Fibroblast of lung (primary cell): ENCODE measurements at regions not wholly inside any gene's neighbourhood (a gene's known extent, or its start where the extent isn't known, plus 50 kb on each side); places are given as distances from the start of the nearest gene placed in this dataset.

Experiments used
- EZH2 ChIP-seq: IDR thresholded peaks from 2 replicates; pipeline ENCODE4 v1.5.1; 2012; ENCODE audit warnings: low read length, control low read depth, mild to moderate bottlenecking; ENCODE audit errors: missing control alignments
- TF ChIP-seq, protein P1 (sequence below), 2 donors: IDR thresholded peaks in 1 of 2; conservative IDR thresholded peaks in 1 of 2; 1 replicate in 1 of 2; 2 replicates in 1 of 2; pipeline ENCODE4 v1.5.1; 2011 to 2012; ENCODE audit warnings: low read length in 2 of 2, control low read depth in 1 of 2, inconsistent platforms in 1 of 2, low read depth in 1 of 2, mild to moderate bottlenecking in 1 of 2

DNA sequence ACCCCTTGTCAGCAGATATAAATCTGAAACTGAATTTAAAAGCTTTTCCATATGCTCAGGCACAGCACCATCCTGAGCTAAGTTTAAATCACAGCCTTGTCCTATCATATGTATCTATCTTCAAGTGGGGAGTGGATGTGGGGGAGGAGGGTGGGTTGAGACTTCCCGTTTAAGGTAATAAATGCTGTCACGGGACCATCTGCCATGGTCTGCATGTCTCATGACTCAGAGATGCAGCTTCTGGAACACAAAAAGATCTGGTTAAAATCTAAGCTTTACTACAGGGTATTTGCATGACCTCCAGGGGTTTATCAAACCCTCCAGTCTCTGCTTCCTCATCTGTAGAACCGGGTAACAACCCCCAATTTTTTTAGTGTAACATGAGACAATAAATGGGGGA, 377.7 kb upstream of the ST6GAL2 start:
- TF ChIP-seq, protein P1, sequence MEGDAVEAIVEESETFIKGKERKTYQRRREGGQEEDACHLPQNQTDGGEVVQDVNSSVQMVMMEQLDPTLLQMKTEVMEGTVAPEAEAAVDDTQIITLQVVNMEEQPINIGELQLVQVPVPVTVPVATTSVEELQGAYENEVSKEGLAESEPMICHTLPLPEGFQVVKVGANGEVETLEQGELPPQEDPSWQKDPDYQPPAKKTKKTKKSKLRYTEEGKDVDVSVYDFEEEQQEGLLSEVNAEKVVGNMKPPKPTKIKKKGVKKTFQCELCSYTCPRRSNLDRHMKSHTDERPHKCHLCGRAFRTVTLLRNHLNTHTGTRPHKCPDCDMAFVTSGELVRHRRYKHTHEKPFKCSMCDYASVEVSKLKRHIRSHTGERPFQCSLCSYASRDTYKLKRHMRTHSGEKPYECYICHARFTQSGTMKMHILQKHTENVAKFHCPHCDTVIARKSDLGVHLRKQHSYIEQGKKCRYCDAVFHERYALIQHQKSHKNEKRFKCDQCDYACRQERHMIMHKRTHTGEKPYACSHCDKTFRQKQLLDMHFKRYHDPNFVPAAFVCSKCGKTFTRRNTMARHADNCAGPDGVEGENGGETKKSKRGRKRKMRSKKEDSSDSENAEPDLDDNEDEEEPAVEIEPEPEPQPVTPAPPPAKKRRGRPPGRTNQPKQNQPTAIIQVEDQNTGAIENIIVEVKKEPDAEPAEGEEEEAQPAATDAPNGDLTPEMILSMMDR (conservative IDR thresholded peaks at IDR 0.05 in 1 of 2, IDR thresholded peaks at IDR 0.05 in 1 of 2; ENCODE audit: low read depth in 1 of 2, low read length in 2 of 2) = no peak
- no peak for TF ChIP-seq EZH2
